ENCODE measurements at regions not wholly inside any gene's neighbourhood (a gene's known extent, or its start where the extent isn't known, plus 50 kb on each side); places are given as distances from the start of the nearest gene placed in this dataset.
"Not testable (repeated sequence)": the region's sequence is repeated elsewhere in the genome, so short reads cannot be mapped to it uniquely, and the experiment has no call there.

GRCh38 chr16:64265756-64266155 lies 856.1 kb downstream of the CDH11 start:
- no peak overlapping the region for H3K27ac ChIP-seq (ENCODE audit: low read length)
- no peak overlapping the region for H3K9ac ChIP-seq (ENCODE audit: low read length)
- peaks cover 8% of the 10 kb centered on the region; the same call in 1 of the 2 replicates for H3K4me1 ChIP-seq (ENCODE audit: low read length)
- H3K27me3 ChIP-seq (ENCODE audit: low read length), result no peaks in the 10 kb centered on the region
- H2AFZ ChIP-seq (ENCODE audit: low read length), result no peak overlapping the region
- no peak for DNase-seq
- H3K79me2 ChIP-seq (ENCODE audit: low read length), result no peaks in the 10 kb centered on the region
- H4K20me1 ChIP-seq (ENCODE audit: insufficient read depth, low read depth, low read length), result no peaks in the 10 kb centered on the region
- H3K4me3 ChIP-seq (ENCODE audit: low read length), result no peak overlapping the region
- H3K9me3 ChIP-seq (ENCODE audit: low read length), result peaks cover 8% of the 10 kb centered on the region
- no peaks in the 10 kb centered on the region for H3K9me2 ChIP-seq (replicated peaks; ENCODE audit: insufficient read depth, low read length)
- H3K4me2 ChIP-seq (ENCODE audit: low read depth, low read length, poor library complexity, severe bottlenecking), result no peak overlapping the region
- H3K36me3 ChIP-seq (ENCODE audit: insufficient read depth, low read length), result peaks cover 14% of the 10 kb centered on the region

- not testable (repeated sequence) for H4K20me1 ChIP-seq (ENCODE audit: insufficient read depth, low read depth, low read length); H3K4me2 ChIP-seq (ENCODE audit: low read depth, low read length, poor library complexity, severe bottlenecking); H3K27me3 ChIP-seq (ENCODE audit: low read length); H3K79me2 ChIP-seq (ENCODE audit: low read length); H3K9ac ChIP-seq (ENCODE audit: low read length); H3K4me3 ChIP-seq (ENCODE audit: low read length); H2AFZ ChIP-seq (ENCODE audit: low read length); H3K9me2 ChIP-seq (replicated peaks; ENCODE audit: insufficient read depth, low read length); H3K27ac ChIP-seq (ENCODE audit: low read length); DNase-seq; H3K36me3 ChIP-seq (ENCODE audit: insufficient read depth, low read length); H3K9me3 ChIP-seq (ENCODE audit: low read length)
- H3K4me1 ChIP-seq (ENCODE audit: low read length), result peaks cover 39% of the 10 kb centered on the region
Measured at GRCh38 chr16:64260631-64261401, 861.0 kb downstream of the CDH11 start.

DNA sequence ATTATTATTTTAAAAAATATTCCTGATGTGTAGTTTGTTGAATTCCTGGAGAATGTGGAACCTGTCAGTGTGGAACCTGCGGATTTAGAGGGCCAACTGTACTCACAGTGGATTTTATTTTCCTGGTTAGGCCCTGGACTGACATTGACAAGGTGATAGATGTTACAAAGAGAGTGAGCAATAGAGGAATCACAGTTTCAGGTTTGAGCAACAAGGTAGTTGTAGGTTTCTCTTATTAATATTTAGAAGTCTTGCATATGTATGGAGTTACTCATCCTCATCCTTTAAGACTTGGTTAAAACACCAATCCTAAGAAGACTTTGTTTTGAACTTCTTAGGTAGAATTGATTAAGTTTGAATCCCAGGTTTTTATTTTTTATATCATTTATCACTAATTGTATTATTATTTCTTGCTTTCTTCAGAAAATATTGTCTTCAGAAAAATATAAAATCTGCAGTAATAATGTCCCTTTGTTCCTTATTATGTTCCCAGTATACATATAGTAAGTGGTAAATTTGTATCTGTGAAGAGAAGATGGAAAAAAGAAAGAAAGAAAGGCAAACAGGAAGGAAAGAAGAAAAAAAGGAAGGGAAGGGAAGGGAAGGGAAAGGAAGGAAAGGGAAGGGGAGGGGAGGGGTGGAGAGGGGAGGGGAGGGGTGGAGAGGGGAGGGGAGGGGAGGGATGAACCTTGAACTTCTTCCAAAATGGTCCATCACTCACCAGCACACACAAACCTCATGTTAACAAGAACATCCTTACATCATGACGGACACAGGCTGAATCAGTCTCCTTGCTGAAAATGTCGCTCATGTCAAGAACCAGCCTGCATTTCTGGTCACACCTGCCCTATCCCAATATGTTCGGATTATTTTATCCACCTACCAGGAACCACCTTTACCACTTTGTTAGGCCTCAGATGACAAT lies 867.2 kb downstream of the CDH11 start:
- no peak overlapping the region for H3K9ac ChIP-seq (ENCODE audit: low read length)

GRCh38 chr16:64253525-64253924 lies 868.3 kb downstream of the CDH11 start:
- Histone ChIP-seq H3K27ac (ENCODE audit: low read length) (0 out of 2 replicates have a peak overlapping the region, but pooled peaks have one; percentile 7), H2AFZ (ENCODE audit: low read length) (peak overlapping the region; percentile 47), H3K36me3 (ENCODE audit: insufficient read depth, low read length) (no peaks in the 10 kb centered on the region), H3K9ac (ENCODE audit: low read length) (no peak overlapping the region), H4K20me1 (ENCODE audit: insufficient read depth, low read depth, low read length) (no peaks in the 10 kb centered on the region), H3K9me2 (replicated peaks; ENCODE audit: insufficient read depth, low read length) (no peaks in the 10 kb centered on the region), H3K4me3 (ENCODE audit: low read length) (no peak overlapping the region), H3K79me2 (ENCODE audit: low read length) (no peaks in the 10 kb centered on the region), H3K9me3 (ENCODE audit: low read length) (no peaks in the 10 kb centered on the region), H3K4me1 (ENCODE audit: low read length) (peaks cover 87% of the 10 kb centered on the region), H3K27me3 (ENCODE audit: low read length) (no peaks in the 10 kb centered on the region), H3K4me2 (ENCODE audit: low read depth, low read length, poor library complexity, severe bottlenecking) (no peak overlapping the region)
- no peak for DNase-seq

More for the DNA sequence above, 867.2 kb downstream of the CDH11 start:
- no peaks in the 10 kb centered on the region for H3K36me3 ChIP-seq (ENCODE audit: insufficient read depth, low read length)
- no peak overlapping the region for H3K4me3 ChIP-seq (ENCODE audit: low read length)
- H3K79me2 ChIP-seq (ENCODE audit: low read length), result no peaks in the 10 kb centered on the region
- H3K27me3 ChIP-seq (ENCODE audit: low read length), result no peaks in the 10 kb centered on the region
- 0 out of 2 replicates have a peak overlapping the region, but pooled peaks have one; percentile 39 for H2AFZ ChIP-seq (ENCODE audit: low read length)
- no peak for DNase-seq
- peaks cover 84% of the 10 kb centered on the region for H3K4me1 ChIP-seq (ENCODE audit: low read length)
- no peaks in the 10 kb centered on the region for H3K9me2 ChIP-seq (replicated peaks; ENCODE audit: insufficient read depth, low read length)
- H3K27ac ChIP-seq (ENCODE audit: low read length), result 0 out of 2 replicates have a peak overlapping the region, but pooled peaks have one; percentile 7
- H3K9me3 ChIP-seq (ENCODE audit: low read length), result no peaks in the 10 kb centered on the region
- H4K20me1 ChIP-seq (ENCODE audit: insufficient read depth, low read depth, low read length), result no peaks in the 10 kb centered on the region
- H3K4me2 ChIP-seq (ENCODE audit: low read depth, low read length, poor library complexity, severe bottlenecking), result no peak overlapping the region

- Histone ChIP-seq H3K9ac (ENCODE audit: low read length) (no peak overlapping the region), H3K4me3 (ENCODE audit: low read length) (no peak overlapping the region), H3K9me2 (replicated peaks; ENCODE audit: insufficient read depth, low read length) (no peaks in the 10 kb centered on the region), H2AFZ (ENCODE audit: low read length) (peak overlapping the region; percentile 47; the same call in 1 of the 2 replicates), H3K79me2 (ENCODE audit: low read length) (no peaks in the 10 kb centered on the region), H3K9me3 (ENCODE audit: low read length) (no peaks in the 10 kb centered on the region), H4K20me1 (ENCODE audit: insufficient read depth, low read depth, low read length) (no peaks in the 10 kb centered on the region), H3K27me3 (ENCODE audit: low read length) (no peaks in the 10 kb centered on the region), H3K27ac (ENCODE audit: low read length) (no peak overlapping the region; the same call in 1 of the 2 replicates), H3K4me2 (ENCODE audit: low read depth, low read length, poor library complexity, severe bottlenecking) (no peak overlapping the region), H3K36me3 (ENCODE audit: insufficient read depth, low read length) (no peaks in the 10 kb centered on the region), H3K4me1 (ENCODE audit: low read length) (peaks cover 86% of the 10 kb centered on the region)
- DNase-seq, result no peak
Measured at GRCh38 chr16:64253096-64253495, 868.8 kb downstream of the CDH11 start.

DNA sequence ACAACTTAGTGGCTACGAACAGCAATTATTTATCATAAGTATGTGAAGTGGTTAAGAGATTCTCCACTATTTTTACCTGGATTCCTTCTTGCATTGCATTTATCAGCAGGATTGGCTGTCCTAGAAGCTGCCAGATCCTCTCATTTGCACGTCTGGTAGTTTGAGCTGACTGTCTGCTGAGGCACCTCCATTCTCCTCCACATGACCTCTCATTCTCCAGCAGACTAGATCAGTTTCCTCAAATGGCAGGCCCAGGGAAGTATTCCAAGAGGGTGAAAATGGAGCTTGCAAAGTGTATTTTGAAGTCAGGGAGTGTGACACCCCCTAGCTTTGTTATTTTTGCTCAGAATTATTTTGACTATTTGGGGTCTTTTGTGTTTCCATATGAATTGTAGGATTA lies 870.1 kb downstream of the CDH11 start:
- Histone ChIP-seq H3K4me2 (ENCODE audit: low read depth, low read length, poor library complexity, severe bottlenecking) (peak overlapping the region; percentile 59), H3K36me3 (ENCODE audit: insufficient read depth, low read length) (no peaks in the 10 kb centered on the region), H3K27ac (ENCODE audit: low read length) (peak overlapping the region; percentile 81), H2AFZ (ENCODE audit: low read length) (no peak overlapping the region), H3K9me2 (replicated peaks; ENCODE audit: insufficient read depth, low read length) (no peaks in the 10 kb centered on the region), H3K4me3 (ENCODE audit: low read length) (no peak overlapping the region), H3K9me3 (ENCODE audit: low read length) (no peaks in the 10 kb centered on the region), H4K20me1 (ENCODE audit: insufficient read depth, low read depth, low read length) (no peaks in the 10 kb centered on the region), H3K4me1 (ENCODE audit: low read length) (peaks cover 78% of the 10 kb centered on the region), H3K9ac (ENCODE audit: low read length) (peak overlapping the region; percentile 1; the same call in 1 of the 2 replicates), H3K79me2 (ENCODE audit: low read length) (no peaks in the 10 kb centered on the region), H3K27me3 (ENCODE audit: low read length) (no peaks in the 10 kb centered on the region)
- no peak for DNase-seq

GRCh38 chr16:64250866-64251265 lies 871.0 kb downstream of the CDH11 start:
- DNase-seq, result peak; percentile 78
- Histone ChIP-seq H3K9me2 (replicated peaks; ENCODE audit: insufficient read depth, low read length) (no peaks in the 10 kb centered on the region), H3K9me3 (ENCODE audit: low read length) (no peaks in the 10 kb centered on the region), H3K4me3 (ENCODE audit: low read length) (0 out of 2 replicates have a peak overlapping the region, but pooled peaks have one; percentile 14), H2AFZ (ENCODE audit: low read length) (no peak overlapping the region), H3K27ac (ENCODE audit: low read length) (peak overlapping the region; percentile 81), H3K4me1 (ENCODE audit: low read length) (peaks cover 69% of the 10 kb centered on the region), H3K27me3 (ENCODE audit: low read length) (no peaks in the 10 kb centered on the region), H3K9ac (ENCODE audit: low read length) (0 out of 2 replicates have a peak overlapping the region, but pooled peaks have one; percentile 21), H4K20me1 (ENCODE audit: insufficient read depth, low read depth, low read length) (no peaks in the 10 kb centered on the region), H3K36me3 (ENCODE audit: insufficient read depth, low read length) (no peaks in the 10 kb centered on the region), H3K79me2 (ENCODE audit: low read length) (no peaks in the 10 kb centered on the region), H3K4me2 (ENCODE audit: low read depth, low read length, poor library complexity, severe bottlenecking) (peak overlapping the region; percentile 59)

DNA sequence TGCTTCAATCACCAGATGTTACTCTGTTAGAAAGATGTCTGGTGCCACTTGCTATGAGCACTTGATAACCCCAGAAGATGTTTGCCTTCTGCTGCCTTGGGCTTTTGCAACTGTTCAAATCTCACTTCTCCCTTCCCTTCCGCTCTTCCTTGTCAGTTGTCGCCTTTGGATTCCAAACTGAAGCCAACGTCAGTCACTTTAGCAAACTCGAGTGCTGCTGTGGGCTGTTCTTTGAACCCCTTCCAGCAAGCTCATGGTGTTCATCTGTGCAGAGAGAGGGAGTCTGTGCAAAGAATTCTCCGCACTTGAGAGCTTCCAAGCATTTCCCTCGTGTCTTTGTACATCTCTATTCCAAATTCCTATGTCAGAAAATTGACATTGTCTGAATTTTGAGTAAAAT lies 879.4 kb downstream of the CDH11 start:
- no peak for DNase-seq
- H3K4me1 ChIP-seq (ENCODE audit: low read length), result peaks cover 21% of the 10 kb centered on the region
- H3K9ac ChIP-seq (ENCODE audit: low read length), result no peak overlapping the region
- H4K20me1 ChIP-seq (ENCODE audit: insufficient read depth, low read depth, low read length), result no peaks in the 10 kb centered on the region
- peak overlapping the region; percentile 70 for H2AFZ ChIP-seq (ENCODE audit: low read length)
- H3K4me2 ChIP-seq (ENCODE audit: low read depth, low read length, poor library complexity, severe bottlenecking), result no peak overlapping the region
- H3K36me3 ChIP-seq (ENCODE audit: insufficient read depth, low read length), result no peaks in the 10 kb centered on the region
- H3K9me2 ChIP-seq (replicated peaks; ENCODE audit: insufficient read depth, low read length), result no peaks in the 10 kb centered on the region
- no peaks in the 10 kb centered on the region for H3K27me3 ChIP-seq (ENCODE audit: low read length)
- H3K9me3 ChIP-seq (ENCODE audit: low read length), result no peaks in the 10 kb centered on the region
- no peak overlapping the region for H3K27ac ChIP-seq (ENCODE audit: low read length)
- no peak overlapping the region for H3K4me3 ChIP-seq (ENCODE audit: low read length)
- no peaks in the 10 kb centered on the region for H3K79me2 ChIP-seq (ENCODE audit: low read length)

All from Karpas-422 (cell line).